Spleen (tissue), 11 donors: ENCODE measurements at regions not wholly inside any gene's neighbourhood (a gene's known extent, or its start where the extent isn't known, plus 50 kb on each side); places are given as distances from the start of the nearest gene placed in this dataset.

Experiments used
- DNase-seq: peaks from one replicate; pipeline ENCODE4 v3.0.0-alpha.2; 2020
- H3K27ac ChIP-seq, 8 donors: fragments of 200-600 bp; sonication (generic) in 7 of 8; 1 replicate in 4 of 8; 2 replicates in 4 of 8; pipeline versions ENCODE4 v1.5.0 to v1.8.0; 2016 to 2021; ENCODE audit warnings: inconsistent platforms in 4 of 8, mild to moderate bottlenecking in 4 of 8, moderate library complexity in 1 of 8
- H3K27me3 ChIP-seq, 7 donors: fragments of 200-600 bp; sonication (generic) in 6 of 7; replicated peaks in 1 of 7; 1 replicate in 4 of 7; 2 replicates in 3 of 7; pipeline versions ENCODE4 v1.5.0 to v1.8.0; 2016 to 2021; ENCODE audit warnings: inconsistent platforms in 3 of 7, mild to moderate bottlenecking in 1 of 7
- H3K36me3 ChIP-seq, 6 donors: fragments of 200-600 bp; sonication (generic) in 5 of 6; 1 replicate in 4 of 6; 2 replicates in 2 of 6; pipeline versions ENCODE4 v1.5.0 to v1.8.0; 2016 to 2021; ENCODE audit warnings: inconsistent platforms in 2 of 6
- H3K4me1 ChIP-seq, 6 donors: fragments of 200-600 bp; sonication (generic) in 5 of 6; 1 replicate in 3 of 6; 2 replicates in 3 of 6; pipeline versions ENCODE4 v1.5.0 to v1.8.0; 2016 to 2021; ENCODE audit warnings: inconsistent platforms in 3 of 6
- H3K4me3 ChIP-seq, 8 donors: fragments of 200-600 bp; sonication (generic) in 7 of 8; 1 replicate in 4 of 8; 2 replicates in 4 of 8; pipeline versions ENCODE4 v1.5.0 to v1.8.0; 2016 to 2021; ENCODE audit warnings: inconsistent platforms in 4 of 8, mild to moderate bottlenecking in 4 of 8, moderate library complexity in 2 of 8
- H3K9me3 ChIP-seq, 8 donors: fragments of 200-600 bp; sonication (generic) in 7 of 8; 1 replicate in 4 of 8; 2 replicates in 4 of 8; pipeline versions ENCODE4 v1.5.0 to v1.8.0; 2016 to 2021; ENCODE audit warnings: inconsistent platforms in 4 of 8
- POLR2A ChIP-seq, 3 donors: fragments of 450-650 bp; IDR thresholded peaks; one replicate each; pipeline ENCODE4 v1.5.1; 2017; ENCODE audit warnings: antibody characterized with exemption in 3 of 3, mild to moderate bottlenecking in 1 of 3
- POLR2AphosphoS5 ChIP-seq, 3 donors: sonication (generic); formaldehyde crosslinking; IDR thresholded peaks; one replicate each; pipeline ENCODE4 v1.5.1; 2017; ENCODE audit warnings: antibody characterized with exemption in 3 of 3
- whole genome bisulfite sequencing, 5 donors: extraction: QIAGEN DNeasy Blood & Tissue Kit in 3 of 5; methylation state at CpG; one replicate each; pipeline versions ENCODE4 v1.1.5 to v1.1.7; 2013 to 2018; 5-methylcytosine and 5-hydroxymethylcytosine counted together
- intact Hi-C: fragments of 100-400 bp; cut with DNase I; formaldehyde crosslinking; loops from one replicate; pipeline ENCODE4 v1.15.0; 2023; ENCODE audit warnings: low total_unique reads
- TF ChIP-seq, protein P1 (sequence below), 11 experiments: fragments of 200-600 bp in 7 of 11; fragments of 450-650 bp in 4 of 11; sonication (generic) in 4 of 11; IDR thresholded peaks in 8 of 11; conservative IDR thresholded peaks in 3 of 11; 1 replicate in 7 of 11; 2 replicates in 4 of 11; pipeline versions ENCODE4 v1.4.0 to v1.8.0; 2016 to 2021; ENCODE audit warnings: antibody characterized with exemption in 11 of 11, inconsistent platforms in 4 of 11, mild to moderate bottlenecking in 1 of 11
- donor health status: healthy with polysubstance abuse.
- donor health status: DM: no; HTN: no; CAD: no; lungs with moderate emphysema.
- donor health status: DM: no; HTN: no; CAD: no.
- donor health status: Bipolar disorder and iron deficiency.
- donor health status: healthy.
- donor health status: DM: no; HTN: no; CAD: no.
- donor health status: DM: yes; HTN: yes; CAD: no.

DNA sequence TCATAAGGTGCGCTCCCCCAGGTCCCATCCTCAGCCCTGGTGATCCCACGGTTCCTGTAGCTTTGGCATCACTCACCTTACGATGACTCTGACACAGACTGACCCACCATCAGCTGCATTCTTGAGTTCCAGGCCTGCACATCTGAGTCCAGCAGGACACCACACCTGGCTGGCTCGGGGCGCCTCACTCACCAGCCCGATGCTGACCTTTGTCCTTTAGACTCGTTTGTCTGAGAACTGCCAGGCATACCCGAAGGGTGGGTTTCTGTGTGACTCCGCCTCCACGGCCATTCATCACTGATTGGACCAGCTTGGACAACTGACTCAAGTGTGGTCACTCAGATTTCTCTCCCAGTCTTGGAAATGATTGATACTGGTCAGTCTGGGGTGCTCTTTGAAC, 129.4 kb upstream of the CSF3R start:
- Histone ChIP-seq H3K27me3 (peaks cover 0 to 47% (median 0%) of the 10 kb centered on the region in 7 donors), H3K27ac (no peak overlapping the region), H3K4me1 (no peaks in the 10 kb centered on the region), H3K9me3 (no peaks in the 10 kb centered on the region), H3K36me3 (no peaks in the 10 kb centered on the region), H3K4me3 (no peak overlapping the region)
- no peak for TF ChIP-seq POLR2AphosphoS5 (IDR thresholded peaks at IDR 0.05)
- TF ChIP-seq, protein P1, sequence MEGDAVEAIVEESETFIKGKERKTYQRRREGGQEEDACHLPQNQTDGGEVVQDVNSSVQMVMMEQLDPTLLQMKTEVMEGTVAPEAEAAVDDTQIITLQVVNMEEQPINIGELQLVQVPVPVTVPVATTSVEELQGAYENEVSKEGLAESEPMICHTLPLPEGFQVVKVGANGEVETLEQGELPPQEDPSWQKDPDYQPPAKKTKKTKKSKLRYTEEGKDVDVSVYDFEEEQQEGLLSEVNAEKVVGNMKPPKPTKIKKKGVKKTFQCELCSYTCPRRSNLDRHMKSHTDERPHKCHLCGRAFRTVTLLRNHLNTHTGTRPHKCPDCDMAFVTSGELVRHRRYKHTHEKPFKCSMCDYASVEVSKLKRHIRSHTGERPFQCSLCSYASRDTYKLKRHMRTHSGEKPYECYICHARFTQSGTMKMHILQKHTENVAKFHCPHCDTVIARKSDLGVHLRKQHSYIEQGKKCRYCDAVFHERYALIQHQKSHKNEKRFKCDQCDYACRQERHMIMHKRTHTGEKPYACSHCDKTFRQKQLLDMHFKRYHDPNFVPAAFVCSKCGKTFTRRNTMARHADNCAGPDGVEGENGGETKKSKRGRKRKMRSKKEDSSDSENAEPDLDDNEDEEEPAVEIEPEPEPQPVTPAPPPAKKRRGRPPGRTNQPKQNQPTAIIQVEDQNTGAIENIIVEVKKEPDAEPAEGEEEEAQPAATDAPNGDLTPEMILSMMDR (IDR thresholded peaks at IDR 0.05 in 8 of 11, conservative IDR thresholded peaks at IDR 0.05 in 3 of 11): no peak
- TF ChIP-seq POLR2A (IDR thresholded peaks at IDR 0.05): no peak
- intact Hi-C loops: no loop called here
- no peak for DNase-seq
- WGBS, 5 donors: 64 to 85% (median 76%) methylated on average over 10 of the region's 10 CpGs

DNA sequence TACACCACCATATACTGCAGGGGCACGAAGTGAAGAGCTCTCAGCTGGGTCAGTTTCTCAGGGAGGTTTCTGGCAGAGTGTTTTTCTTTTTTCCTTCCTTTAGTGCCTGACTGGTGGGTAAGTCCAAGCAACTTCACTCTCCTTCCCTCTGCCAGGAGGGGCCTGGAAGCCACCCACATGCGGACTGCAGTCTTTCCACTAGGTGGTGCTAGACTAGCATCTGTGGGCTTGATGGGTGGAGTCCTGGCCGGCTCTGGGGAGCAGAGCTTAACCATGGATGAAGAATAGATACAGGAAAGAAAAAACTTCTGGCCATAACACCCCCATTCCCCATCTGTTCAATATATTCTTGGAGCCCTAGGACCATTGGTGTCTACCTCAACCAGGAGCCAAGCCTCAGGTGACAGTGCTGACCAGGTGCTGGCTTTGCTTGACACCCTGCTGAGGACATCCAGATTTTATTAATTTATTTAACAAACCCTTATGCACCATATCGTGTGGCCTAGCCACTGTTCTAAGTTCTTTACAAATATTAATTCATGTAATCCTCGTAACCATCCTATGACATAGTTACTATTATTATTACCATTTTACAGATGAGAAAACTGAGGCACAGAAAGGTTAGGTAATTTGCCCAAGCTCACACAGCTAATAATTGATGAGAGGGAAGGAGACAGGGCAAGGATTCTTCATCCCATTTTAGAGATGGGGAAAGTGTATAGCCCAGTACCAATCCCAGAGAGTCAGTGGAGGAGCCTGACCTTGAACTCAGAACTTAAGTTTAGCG, 126.7 kb upstream of the CSF3R start:
- Histone ChIP-seq H3K36me3 (no peaks in the 10 kb centered on the region), H3K27me3 (peaks cover 0 to 43% (median 0%) of the 10 kb centered on the region in 7 donors), H3K27ac (no peak overlapping the region), H3K4me3 (no peak overlapping the region), H3K9me3 (no peaks in the 10 kb centered on the region), H3K4me1 (no peaks in the 10 kb centered on the region)
- intact Hi-C loops: no loop called here
- no peak for TF ChIP-seq POLR2AphosphoS5 (IDR thresholded peaks at IDR 0.05)
- TF ChIP-seq, protein P1 (IDR thresholded peaks at IDR 0.05 in 8 of 11, conservative IDR thresholded peaks at IDR 0.05 in 3 of 11): peak in 9 of 11 experiments; percentile 20 to 73 (median 52)
- no peak for DNase-seq
- 37 to 48% (median 40%) methylated on average over 6 of the region's 6 CpGs for WGBS, 5 donors

DNA sequence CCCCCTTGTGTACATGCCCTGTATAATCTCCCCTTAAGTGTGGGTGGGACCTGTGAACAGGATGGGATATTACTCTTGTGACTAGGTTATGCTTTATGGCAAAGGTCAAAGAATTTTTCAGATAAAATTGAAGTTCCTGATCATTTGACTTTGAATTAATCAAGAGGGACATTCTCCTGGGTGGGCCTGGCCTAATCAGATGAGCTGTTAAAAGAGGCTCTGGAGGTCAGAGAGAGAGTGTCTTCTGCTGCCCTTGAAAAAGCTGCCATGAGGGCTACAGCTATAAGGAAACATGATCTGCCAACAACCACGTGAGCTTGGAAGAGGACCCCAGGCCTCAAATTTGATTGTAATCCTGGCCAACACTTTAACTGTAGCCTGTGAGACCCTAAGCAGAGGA, 125.6 kb upstream of the CSF3R start:
- H3K9me3 ChIP-seq: no peaks in the 10 kb centered on the region
- H3K36me3 ChIP-seq: no peaks in the 10 kb centered on the region
- TF ChIP-seq POLR2AphosphoS5 (IDR thresholded peaks at IDR 0.05) (no peak), POLR2A (IDR thresholded peaks at IDR 0.05) (no peak)
- TF ChIP-seq, protein P1 (IDR thresholded peaks at IDR 0.05 in 8 of 11, conservative IDR thresholded peaks at IDR 0.05 in 3 of 11): no peak
- H3K27me3 ChIP-seq: peaks cover 0 to 47% (median 2%) of the 10 kb centered on the region in 7 donors
- no peak overlapping the region for H3K4me3 ChIP-seq
- intact Hi-C loops: no loop called here
- DNase-seq: no peak
- WGBS, 5 donors: 42 to 69% (median 64%) methylated on average over 1 of the region's 1 CpG
- H3K4me1 ChIP-seq: no peaks in the 10 kb centered on the region
- no peak overlapping the region for H3K27ac ChIP-seq

DNA sequence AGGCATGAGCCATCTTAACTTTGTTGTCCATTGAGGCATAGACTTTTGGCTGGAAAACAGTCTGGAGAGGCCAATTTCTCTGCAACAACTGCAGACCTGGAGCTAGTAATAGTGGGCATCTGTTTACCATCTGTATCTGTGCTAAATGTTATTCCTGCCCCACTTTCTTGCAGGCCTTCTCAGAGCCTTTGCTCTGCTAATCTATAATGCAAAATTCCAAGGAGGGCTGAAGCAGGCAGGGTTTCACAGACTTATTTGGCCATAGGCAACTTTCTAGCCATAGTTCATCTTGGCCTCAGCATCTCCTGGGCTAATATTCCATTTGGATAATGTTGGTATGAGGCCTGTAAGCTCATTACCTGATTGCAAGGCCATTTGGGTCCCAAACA, 124.5 kb upstream of the CSF3R start:
- DNase-seq: no peak
- H3K27me3 ChIP-seq: peaks cover 0 to 43% (median 4%) of the 10 kb centered on the region in 7 donors
- TF ChIP-seq POLR2AphosphoS5 (IDR thresholded peaks at IDR 0.05): no peak
- TF ChIP-seq, protein P1 (IDR thresholded peaks at IDR 0.05 in 8 of 11, conservative IDR thresholded peaks at IDR 0.05 in 3 of 11): no peak
- no peak for TF ChIP-seq POLR2A (IDR thresholded peaks at IDR 0.05)
- intact Hi-C loops: no loop called here
- no peaks in the 10 kb centered on the region for H3K9me3 ChIP-seq
- no peak overlapping the region for H3K27ac ChIP-seq
- H3K36me3 ChIP-seq: no peaks in the 10 kb centered on the region
- H3K4me1 ChIP-seq: no peaks in the 10 kb centered on the region
- no peak overlapping the region for H3K4me3 ChIP-seq
